ENCODE measurements at regions not wholly inside any gene's neighbourhood (a gene's known extent, or its start where the extent isn't known, plus 50 kb on each side); places are given as distances from the start of the nearest gene placed in this dataset.

DNA sequence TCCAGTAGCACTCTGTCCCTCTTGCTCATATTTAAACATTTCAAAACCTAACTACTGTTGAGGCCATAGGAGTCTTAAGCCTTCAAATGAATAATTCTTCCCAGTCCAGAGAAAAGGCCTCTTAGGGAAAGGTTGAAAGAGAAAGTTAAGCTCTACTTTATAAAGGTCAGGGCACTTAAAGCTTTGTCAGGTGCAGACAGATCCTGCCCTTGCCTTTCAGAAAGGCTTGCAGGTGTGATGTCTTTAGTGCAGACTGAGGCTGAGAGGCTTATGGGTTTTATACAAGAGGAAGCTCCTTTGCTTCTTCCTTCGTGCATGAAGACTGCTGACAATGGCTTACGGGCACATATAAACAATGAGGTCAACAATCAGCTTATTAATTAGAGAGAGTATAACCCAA lies 105.0 kb upstream of the LINC00305 start:
- no peak for DNase-seq (ENCODE audit: low read depth)

DNA sequence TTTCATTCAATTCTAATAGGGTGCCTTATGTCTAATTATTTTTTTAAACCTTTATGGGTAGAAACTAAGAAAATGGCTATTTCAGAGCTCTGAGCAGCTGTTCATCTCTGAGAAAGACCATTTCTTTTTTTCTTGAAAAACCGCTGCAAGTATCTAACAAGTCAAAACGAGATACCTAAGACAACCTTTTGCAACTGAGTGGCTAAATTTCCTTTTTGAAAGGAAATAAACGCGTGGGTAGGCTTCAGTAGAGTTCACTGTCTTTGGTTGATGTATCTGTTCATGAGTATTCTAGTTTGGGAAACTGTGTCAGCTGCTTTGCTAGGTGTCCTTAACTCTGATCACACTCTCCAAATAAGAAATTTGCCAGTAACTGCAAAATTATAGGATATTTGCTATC lies 104.3 kb upstream of the LINC00305 start:
- DNase-seq (ENCODE audit: low read depth), result no peak

DNA sequence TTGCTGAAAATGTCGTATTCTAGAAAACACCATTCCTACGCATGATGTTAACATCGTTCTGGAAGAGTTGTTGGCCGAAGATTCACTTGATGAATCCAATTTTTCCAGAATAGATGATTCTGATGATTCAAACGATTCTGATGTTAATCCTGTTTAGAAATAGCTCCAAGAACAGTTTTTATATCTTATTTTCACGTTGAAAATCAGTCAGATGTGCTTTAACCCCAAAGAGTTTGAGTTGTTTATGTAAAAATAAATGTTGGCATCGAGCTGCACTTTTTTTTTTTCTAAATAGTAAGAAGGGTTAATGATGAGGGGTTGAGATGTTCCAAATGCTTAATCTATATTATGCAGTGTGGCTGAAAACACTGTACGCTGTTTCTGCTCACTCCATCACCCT lies 99.9 kb upstream of the LINC00305 start:
- no peak for DNase-seq (ENCODE audit: low read depth)

DNA sequence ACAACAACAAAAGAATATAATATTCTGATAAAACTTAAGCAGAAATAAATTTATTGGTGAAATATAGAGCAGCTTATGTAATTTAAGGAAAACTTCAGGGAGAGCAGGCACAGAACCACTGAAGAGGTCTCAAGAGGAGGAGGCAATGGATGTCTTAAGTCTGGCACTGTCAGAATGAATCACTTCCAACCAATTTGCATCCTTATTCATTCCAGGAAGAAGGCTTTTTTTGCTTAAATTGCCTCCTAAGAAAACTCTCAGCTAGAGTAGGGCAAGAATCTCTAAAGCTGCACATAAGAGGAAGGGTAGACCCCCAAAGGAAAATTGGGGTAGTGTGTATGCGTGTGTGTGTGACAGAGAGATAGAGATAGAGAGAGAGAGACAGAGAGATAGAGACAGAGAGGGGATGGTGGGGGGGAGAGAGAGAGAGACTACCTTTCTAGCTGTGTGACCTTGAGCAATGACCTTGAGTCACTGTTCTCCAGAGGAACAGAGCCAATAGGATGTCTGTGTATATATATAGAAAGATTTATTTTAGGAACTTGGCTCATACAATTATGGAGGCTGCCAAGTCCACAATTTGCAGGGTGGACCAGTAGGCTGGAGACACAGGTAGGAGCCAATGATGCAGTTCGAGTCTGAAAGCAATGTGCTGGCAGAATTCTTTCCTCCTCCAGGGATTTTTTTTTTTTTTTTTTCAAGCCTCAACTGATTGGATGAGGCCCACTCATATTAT lies 96.4 kb upstream of the LINC00305 start:
- no peak for DNase-seq (ENCODE audit: low read depth)

DNA sequence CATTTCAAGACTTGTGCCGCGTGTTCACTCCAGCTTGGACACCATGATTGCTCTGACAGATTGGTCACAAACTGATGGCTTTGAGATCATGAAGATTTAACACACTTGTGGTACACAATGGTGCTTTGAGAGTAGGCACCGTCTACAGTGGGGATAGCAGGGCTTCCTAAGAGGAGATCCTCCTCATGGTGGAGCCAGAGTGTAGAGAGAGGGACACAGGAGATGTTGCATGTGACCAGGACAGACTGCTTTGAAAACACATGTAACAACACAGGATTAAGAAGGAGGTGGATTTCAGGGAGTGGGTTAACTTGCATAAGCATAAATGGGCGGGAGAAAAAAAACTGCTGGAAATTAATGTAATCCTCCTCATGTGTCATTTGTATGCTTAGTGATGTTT lies 95.7 kb upstream of the LINC00305 start:
- DNase-seq (ENCODE audit: low read depth), result no peak

DNA sequence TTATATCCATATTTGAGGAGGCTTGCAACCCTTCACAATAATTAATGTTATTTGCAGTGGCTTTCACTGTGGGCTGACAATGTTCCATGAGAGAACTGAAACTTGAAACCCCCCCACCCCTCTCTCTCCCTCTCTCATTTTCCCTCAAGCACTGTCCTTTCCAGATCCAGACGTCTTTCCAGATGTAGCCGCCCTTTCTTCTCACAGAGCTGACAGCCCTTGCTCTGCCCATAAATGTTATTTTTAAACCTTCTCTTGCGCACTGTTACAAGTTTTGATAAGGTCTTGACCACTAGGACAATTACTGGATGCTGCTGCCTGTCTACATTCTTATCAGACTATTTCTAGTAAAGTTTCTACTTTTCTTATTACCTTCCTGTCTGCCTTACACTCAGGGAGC lies 91.4 kb upstream of the LINC00305 start:
- no peak for DNase-seq (ENCODE audit: low read depth)

DNA sequence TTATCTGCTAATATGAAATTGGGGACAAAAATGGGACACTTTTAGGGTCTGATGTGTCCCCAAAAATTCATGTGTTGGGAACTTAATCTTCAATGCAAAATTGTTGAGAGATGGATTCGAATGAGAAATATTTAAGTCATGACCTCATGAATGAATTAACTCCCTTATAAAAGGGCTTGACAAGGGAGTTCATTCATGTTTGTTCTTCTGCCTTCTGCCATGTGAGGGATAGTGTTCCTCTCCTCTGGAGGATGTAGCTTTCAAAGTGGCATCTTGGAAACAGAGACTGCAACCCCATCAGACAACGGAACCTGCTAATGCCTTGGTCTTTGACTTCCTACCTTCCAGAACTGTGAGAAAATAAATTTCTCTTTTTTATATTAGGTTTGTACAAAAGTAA lies 89.2 kb upstream of the LINC00305 start:
- DNase-seq (ENCODE audit: low read depth), result no peak

DNA sequence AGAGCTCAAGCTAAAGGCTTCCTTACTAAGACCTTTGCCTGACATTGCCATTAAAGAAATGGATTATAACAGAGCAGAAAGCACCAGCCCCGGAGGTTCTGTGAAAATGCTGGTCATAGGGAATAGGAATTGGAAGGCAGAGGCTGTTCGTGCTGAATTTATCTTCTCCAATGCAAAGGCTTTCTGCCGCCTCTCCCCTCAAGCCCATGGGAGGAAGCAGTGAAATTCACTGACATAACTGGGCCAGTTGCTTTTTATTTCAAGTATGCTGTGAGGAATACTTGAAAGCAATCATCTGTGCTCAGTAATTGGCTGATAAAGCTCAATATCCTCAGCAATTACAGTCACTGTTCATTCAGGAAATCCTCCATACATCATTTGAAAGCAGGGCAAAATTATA lies 85.4 kb upstream of the LINC00305 start:
- DNase-seq (ENCODE audit: low read depth), result no peak

DNA sequence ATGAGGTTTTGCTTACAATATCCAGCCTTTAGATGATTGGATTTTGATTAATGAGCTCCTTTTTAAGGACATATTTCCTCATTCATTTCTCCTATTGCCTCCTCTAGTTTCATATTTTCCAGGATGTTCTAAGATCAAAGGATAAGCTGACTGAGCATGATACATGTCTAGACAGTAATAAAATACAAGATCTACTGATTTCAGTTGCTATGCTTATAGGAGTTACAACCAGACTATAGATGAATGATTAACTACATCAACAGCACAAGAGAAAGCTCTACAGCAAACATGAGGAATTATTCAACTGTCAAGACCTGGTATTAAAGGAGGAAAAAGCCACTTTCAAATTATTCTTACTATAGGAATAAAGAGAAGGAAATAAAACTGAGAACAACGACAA lies 85.0 kb upstream of the LINC00305 start:
- DNase-seq (ENCODE audit: low read depth), result no peak

DNA sequence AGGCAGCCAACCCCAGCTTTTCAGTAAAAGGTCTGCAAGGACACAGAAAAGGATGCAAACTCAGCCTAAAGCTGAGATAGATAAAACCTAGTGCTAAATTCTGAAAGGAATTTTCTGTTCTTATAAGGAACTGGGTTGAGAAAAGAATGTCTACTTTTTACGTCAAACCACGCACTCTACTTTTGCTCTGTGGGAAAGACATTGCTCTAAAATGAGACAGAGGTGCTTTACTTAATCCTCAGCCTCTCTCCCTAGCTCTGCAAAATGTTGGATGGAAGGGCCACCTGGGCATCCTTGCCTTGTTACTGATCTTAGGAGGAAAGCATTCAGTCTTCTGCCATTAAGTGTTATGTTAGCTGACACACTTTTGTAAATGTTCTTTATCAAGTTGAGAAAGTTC lies 72.1 kb upstream of the LINC00305 start:
- no peak for DNase-seq (ENCODE audit: low read depth)

DNA sequence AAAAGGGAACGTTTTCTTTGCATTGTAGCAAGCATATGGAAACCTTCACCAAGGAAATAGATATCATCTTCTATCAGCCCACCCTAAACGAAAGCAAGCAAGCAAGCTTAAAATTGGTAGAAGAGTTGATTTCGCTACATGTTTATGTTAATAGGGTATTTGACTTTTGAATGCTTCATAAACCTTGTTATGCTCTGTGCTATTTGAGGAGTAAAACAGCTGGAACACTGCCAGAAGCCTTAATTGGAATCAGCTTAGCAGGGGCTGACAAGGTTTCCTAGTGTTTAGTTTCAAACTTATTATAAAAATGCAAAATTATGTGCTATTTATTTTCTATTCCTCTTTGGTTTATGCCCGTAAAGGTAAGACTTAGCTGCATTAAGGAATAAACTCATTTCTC lies 70.6 kb upstream of the LINC00305 start:
- DNase-seq (ENCODE audit: low read depth), result no peak

DNA sequence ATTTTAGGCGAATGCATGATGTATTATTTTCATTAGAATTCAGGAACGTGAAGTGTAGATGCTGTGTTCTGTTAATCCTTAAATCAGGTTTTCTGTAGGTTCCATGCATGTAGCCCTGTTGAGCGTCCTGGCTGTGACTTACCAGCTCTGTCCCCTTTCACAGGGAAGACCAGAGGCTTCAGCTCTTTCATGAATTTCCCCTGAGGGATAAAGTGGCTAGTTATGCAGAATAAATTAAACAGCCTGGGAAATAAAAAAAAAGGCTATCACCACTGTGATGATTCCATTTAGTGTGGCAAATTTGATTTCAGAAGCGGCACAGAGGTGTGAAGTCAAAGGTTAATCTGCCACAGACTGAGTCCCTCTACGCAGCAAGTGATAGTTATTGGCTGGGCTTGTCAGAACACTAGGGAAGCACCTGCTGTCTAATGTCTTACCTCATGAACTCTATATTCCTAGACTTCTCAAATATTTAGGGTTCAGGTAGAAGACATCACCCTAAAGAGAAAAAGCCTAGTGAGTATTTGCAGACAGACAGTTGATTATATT lies 61.6 kb upstream of the LINC00305 start:
- DNase-seq (ENCODE audit: low read depth), result no peak

DNA sequence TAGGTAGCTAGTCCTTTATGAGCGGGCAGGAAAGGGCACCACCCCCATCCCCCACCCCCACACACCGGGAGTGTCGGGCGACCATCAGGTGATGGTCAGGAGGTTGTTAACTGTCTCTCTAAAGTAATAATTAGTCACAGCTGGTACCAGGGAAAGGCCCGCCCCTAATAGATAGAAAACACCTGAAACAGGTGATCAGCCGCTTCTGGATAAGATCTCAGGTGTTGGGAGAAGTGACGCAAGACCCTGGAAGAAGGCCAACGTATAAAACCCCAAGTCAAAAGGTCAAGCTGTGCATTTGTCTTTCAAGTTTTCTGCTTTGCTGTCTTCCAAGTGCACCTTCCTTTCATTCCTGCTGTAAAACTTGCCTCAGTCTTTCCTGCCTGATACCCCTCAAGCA lies 59.6 kb upstream of the LINC00305 start:
- no peak for DNase-seq (ENCODE audit: low read depth)

DNA sequence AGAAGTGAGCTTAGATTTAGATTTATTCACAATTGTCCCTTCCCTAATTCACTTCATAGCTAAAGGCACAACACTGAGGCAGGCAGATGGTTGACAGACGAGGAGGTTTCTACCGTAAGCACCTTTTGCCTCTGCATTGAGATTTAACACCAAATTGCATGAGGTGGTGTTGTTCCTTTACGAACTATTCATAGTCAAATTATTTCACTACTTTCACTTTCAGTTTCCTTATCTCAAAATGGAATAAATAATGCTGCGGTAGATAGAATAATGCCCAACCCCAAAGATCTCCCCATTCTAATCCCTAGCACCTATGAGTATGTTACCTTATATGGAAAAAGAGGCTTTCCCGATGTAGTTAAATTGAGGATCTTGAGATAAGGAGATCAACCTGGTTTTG lies 58.9 kb upstream of the LINC00305 start:
- no peak for DNase-seq (ENCODE audit: low read depth)

DNA sequence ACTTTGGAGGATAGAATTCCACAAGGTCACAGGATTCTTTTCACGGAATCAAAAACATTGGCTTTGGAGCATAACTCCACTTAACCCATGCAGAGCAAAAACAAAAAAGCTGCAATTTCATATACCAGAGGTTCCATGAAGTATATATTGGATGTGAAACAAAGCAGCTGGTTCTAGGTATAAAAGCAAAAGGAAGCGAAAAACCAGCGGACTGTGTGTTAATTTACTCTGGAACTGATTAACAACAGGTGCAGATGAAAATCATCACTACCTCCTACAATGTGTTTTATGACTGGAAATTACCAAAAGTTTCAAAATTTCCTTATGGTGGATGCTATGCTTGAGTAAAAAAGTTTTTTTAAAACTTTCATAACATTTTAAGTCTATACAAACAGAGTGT lies 54.4 kb upstream of the LINC00305 start:
- no peak for DNase-seq (ENCODE audit: low read depth)

DNA sequence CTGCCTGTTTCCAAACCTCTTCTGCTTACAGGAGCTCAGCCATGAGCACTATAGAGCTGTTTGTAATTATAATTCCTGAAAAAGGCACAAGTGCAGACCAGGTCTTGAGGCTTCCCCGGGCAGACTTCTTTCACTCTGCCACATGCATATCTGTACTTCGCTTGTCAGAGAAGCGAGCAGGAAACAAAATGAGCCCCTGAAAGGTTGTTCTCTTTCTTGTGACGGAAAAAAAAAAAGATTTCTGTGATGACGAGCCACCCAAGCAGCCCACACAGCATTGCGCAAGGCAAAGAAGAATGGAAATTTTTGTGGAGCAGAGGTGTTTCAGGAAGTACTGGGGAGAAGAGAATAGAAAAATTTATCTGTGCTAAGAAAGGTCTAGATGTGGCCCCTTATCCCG lies 54.0 kb upstream of the LINC00305 start:
- DNase-seq (ENCODE audit: low read depth), result no peak

DNA sequence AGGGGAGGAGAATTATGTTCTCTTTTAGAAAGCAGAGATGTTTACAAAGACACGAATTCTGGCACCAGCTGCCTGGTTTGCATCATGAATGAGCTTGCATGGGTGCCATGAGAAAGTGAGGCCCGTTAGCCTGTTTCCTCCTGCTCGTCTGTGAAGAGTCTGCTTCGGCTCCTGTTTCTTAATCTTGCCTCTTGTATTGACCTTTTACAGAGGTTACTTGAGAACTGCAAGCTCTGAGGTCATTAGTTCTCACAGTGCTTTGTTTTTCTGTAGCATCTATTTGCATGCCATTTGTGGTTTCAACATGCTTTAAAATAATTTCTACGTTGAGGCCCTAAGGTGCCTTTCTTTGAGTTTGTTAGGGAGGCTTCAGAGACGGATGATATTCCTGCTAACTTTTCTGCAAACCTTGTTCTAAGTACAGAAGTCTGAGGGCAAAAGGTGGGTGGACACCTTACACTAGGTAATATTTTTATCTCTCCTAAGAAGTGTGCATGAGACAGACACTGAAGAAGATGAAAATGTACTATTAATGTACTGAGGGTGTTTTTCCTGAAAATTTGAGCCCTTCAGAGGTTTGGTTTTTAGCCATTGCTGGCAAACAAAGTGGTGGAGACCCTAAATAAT lies 53.4 kb upstream of the LINC00305 start:
- DNase-seq (ENCODE audit: low read depth), result no peak

DNA sequence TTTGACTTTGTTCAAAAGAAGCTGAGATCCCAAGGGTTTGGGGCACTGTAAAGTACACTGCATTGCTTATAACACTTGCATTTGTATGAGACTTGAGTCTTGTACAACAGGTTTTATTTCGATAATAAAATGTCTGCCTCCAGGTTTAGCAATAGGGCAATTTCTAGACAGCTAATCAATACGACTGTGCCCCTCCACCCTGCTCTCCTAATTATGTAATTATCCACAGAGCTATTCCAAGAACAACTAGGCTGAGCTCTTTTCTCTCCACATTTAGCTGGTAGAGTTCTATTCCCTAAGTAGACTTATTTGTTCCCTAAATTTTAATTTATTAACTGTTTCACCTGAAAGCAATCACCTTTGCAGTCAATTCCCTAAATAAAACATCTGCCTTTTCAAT lies 52.9 kb upstream of the LINC00305 start:
- no peak for DNase-seq (ENCODE audit: low read depth)

DNA sequence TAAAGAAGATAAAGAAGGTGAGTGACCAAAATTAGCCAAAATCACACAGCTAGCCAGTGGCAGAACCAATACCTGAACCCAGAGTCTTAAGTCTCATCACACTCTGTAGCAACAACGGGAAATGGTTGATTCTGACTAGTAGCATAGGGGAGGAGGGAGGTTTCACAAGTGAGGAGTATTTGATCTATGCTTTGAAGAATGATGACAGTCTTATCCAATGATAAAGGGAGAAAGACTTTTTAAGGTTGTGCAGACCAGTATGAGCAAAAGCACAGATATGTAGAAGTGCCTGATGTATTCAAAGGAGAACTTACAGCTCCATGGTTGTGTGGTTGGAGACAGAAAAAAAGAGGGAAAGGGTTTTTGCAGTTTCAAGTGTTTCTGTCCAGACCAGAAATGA lies 50.7 kb upstream of the LINC00305 start:
- DNase-seq (ENCODE audit: low read depth), result no peak

Data from forelimb muscle (tissue), 1 donor.